Kidney (tissue), 13 donors: ENCODE measurements at regions not wholly inside any gene's neighbourhood (a gene's known extent, or its start where the extent isn't known, plus 50 kb on each side); places are given as distances from the start of the nearest gene placed in this dataset.

ENCODE experiments used
- DNase-seq, 5 donors: peaks; one replicate each; pipeline ENCODE4 v3.0.0-alpha.2; 2013 to 2020
- FAIRE-seq: peaks from 2 replicates; lab custom pipeline; 2012; peaks lifted over from hg19 to GRCh38; lab: Jason Lieb, UNC
- H3K27ac ChIP-seq, 2 donors: one replicate each; pipeline ENCODE4 v1.7.0; 2013; ENCODE audit warnings: low read depth in 2 of 2, low read length in 2 of 2, inconsistent platforms in 1 of 2
- H3K27me3 ChIP-seq: one replicate; pipeline ENCODE4 v1.7.1; 2013; ENCODE audit warnings: low read length, inconsistent platforms; ENCODE audit not compliant: control insufficient read depth, insufficient read depth
- H3K36me3 ChIP-seq, 3 donors: one replicate each; pipeline versions ENCODE4 v1.7.0 to v1.7.1; 2013; ENCODE audit warnings: low read length in 3 of 3, control low read depth in 1 of 3, inconsistent platforms in 1 of 3; ENCODE audit not compliant: insufficient read depth in 3 of 3, control insufficient read depth in 2 of 3
- H3K4me1 ChIP-seq, 3 donors: one replicate each; pipeline versions ENCODE4 v1.7.0 to v1.7.1; 2013; ENCODE audit warnings: low read length in 3 of 3, inconsistent platforms in 1 of 3, low read depth in 1 of 3; ENCODE audit not compliant: control insufficient read depth in 2 of 3, insufficient read depth in 2 of 3
- H3K4me3 ChIP-seq, 3 donors: one replicate each; pipeline versions ENCODE4 v1.7.0 to v1.8.1; 2013; ENCODE audit warnings: low read length in 3 of 3, control low read depth in 1 of 3, inconsistent platforms in 1 of 3
- H3K9ac ChIP-seq, 3 donors: one replicate each; pipeline versions ENCODE4 v1.7.0 to v1.7.1; 2013; ENCODE audit warnings: low read length in 3 of 3, control low read depth in 1 of 3, inconsistent platforms in 1 of 3
- H3K9me3 ChIP-seq, 3 donors: one replicate each; pipeline versions ENCODE4 v1.7.0 to v1.7.1; 2013; ENCODE audit warnings: low read length in 3 of 3, control low read depth in 1 of 3, inconsistent platforms in 1 of 3; ENCODE audit not compliant: control insufficient read depth in 2 of 3, insufficient read depth in 1 of 3
- intact Hi-C: fragments of 100-400 bp; cut with DNase I; formaldehyde crosslinking; loops from one replicate; pipeline ENCODE4 v1.11.1; 2022
- TF ChIP-seq, protein P1 (sequence below): IDR thresholded peaks from 3 replicates; pipeline ENCODE4 v1.5.1; 2012; ENCODE audit warnings: mild to moderate bottlenecking, moderate library complexity, borderline replicate concordance; ENCODE audit not compliant: insufficient read depth; ENCODE audit errors: extremely low read depth
- donor health status: control.
- donor health status: control.
- donor health status: control.
- donor health status: control.
- donor health status: control.
- donor health status: DM: yes; HTN: yes; CAD: no.
- donor health status: Normal renal cell carcinoma (clear cell type).

- Histone ChIP-seq H3K4me1 (no peaks in the 10 kb centered on the region), H3K9ac (no peak overlapping the region), H3K27ac (no peak overlapping the region), H3K36me3 (no peaks in the 10 kb centered on the region), H3K27me3 (no peaks in the 10 kb centered on the region), H3K4me3 (no peak overlapping the region), H3K9me3 (no peaks in the 10 kb centered on the region)
- TF ChIP-seq, protein P1, sequence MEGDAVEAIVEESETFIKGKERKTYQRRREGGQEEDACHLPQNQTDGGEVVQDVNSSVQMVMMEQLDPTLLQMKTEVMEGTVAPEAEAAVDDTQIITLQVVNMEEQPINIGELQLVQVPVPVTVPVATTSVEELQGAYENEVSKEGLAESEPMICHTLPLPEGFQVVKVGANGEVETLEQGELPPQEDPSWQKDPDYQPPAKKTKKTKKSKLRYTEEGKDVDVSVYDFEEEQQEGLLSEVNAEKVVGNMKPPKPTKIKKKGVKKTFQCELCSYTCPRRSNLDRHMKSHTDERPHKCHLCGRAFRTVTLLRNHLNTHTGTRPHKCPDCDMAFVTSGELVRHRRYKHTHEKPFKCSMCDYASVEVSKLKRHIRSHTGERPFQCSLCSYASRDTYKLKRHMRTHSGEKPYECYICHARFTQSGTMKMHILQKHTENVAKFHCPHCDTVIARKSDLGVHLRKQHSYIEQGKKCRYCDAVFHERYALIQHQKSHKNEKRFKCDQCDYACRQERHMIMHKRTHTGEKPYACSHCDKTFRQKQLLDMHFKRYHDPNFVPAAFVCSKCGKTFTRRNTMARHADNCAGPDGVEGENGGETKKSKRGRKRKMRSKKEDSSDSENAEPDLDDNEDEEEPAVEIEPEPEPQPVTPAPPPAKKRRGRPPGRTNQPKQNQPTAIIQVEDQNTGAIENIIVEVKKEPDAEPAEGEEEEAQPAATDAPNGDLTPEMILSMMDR, result no peak
- DNase-seq, result no peak
- FAIRE-seq, result no peak
- intact Hi-C loops, result no loop called here
Measured at GRCh38 chr18:53586923-53587322, 637.5 kb downstream of the MBD2 start.
